HG03159 (cell line): ENCODE measurements at regions not wholly inside any gene's neighbourhood (a gene's known extent, or its start where the extent isn't known, plus 50 kb on each side); places are given as distances from the start of the nearest gene placed in this dataset.
"Not testable (repeated sequence)": the region's sequence is repeated elsewhere in the genome, so short reads cannot be mapped to it uniquely, and the experiment has no call there.

ENCODE experiments used
- ATAC-seq: cut with Tn5 transposase; IDR thresholded peaks from one replicate; pipeline ENCODE4 v1.9.1; 2021; ENCODE audit warnings: mild to moderate bottlenecking, moderate library complexity; ENCODE audit not compliant: unreplicated experiment

- ATAC-seq, result not testable (repeated sequence)
These were observed 207.9 kb downstream of the RAB11FIP2 start for GRCh38 chr10:117838500-117839498.

- not testable (repeated sequence) for ATAC-seq
These were observed 190.3 kb downstream of the RAB11FIP2 start for GRCh38 chr10:117856426-117856825.

- ATAC-seq, result no peak
These were observed 186.6 kb downstream of the RAB11FIP2 start for GRCh38 chr10:117860135-117860534.

GRCh38 chr10:117860823-117861222 lies 185.9 kb downstream of the RAB11FIP2 start:
- ATAC-seq, result no peak

GRCh38 chr10:117861329-117861728 lies 185.4 kb downstream of the RAB11FIP2 start:
- ATAC-seq, result no peak

GRCh38 chr10:117863771-117864170 lies 183.0 kb downstream of the RAB11FIP2 start:
- no peak for ATAC-seq

- no peak for ATAC-seq
These were observed 180.8 kb downstream of the RAB11FIP2 start for GRCh38 chr10:117865945-117866344.

- ATAC-seq, result no peak
These were observed 178.6 kb downstream of the RAB11FIP2 start for GRCh38 chr10:117868151-117868550.

- ATAC-seq, result no peak
These were observed 170.9 kb downstream of the RAB11FIP2 start for GRCh38 chr10:117875793-117876192.

GRCh38 chr10:117876210-117876609 lies 170.5 kb downstream of the RAB11FIP2 start:
- ATAC-seq, result no peak

- ATAC-seq, result no peak
These were observed 168.1 kb downstream of the RAB11FIP2 start for GRCh38 chr10:117878626-117879025.

- ATAC-seq, result no peak
These were observed 162.6 kb downstream of the RAB11FIP2 start for GRCh38 chr10:117884093-117884492.

GRCh38 chr10:117884592-117884991 lies 162.1 kb downstream of the RAB11FIP2 start:
- ATAC-seq, result no peak

- no peak for ATAC-seq
These were observed 161.4 kb downstream of the RAB11FIP2 start for GRCh38 chr10:117885206-117885829.

GRCh38 chr10:117886766-117887165 lies 160.0 kb downstream of the RAB11FIP2 start:
- ATAC-seq, result no peak

- no peak for ATAC-seq
These were observed 157.1 kb downstream of the RAB11FIP2 start for GRCh38 chr10:117889664-117890063.

- no peak for ATAC-seq
These were observed 154.0 kb downstream of the RAB11FIP2 start for GRCh38 chr10:117892681-117893220.

- ATAC-seq, result no peak
These were observed 152.4 kb downstream of the RAB11FIP2 start for GRCh38 chr10:117894339-117894738.

- ATAC-seq, result no peak
These were observed 150.2 kb downstream of the RAB11FIP2 start for GRCh38 chr10:117896517-117896916.

- ATAC-seq, result no peak
These were observed 147.5 kb downstream of the RAB11FIP2 start for GRCh38 chr10:117899181-117899683.

- no peak for ATAC-seq
These were observed 146.5 kb downstream of the RAB11FIP2 start for GRCh38 chr10:117900280-117900679.
